ENCODE measurements at regions not wholly inside any gene's neighbourhood (a gene's known extent, or its start where the extent isn't known, plus 50 kb on each side); places are given as distances from the start of the nearest gene placed in this dataset.

GRCh38 chr13:68023838-68024581 lies 793.9 kb upstream of the PCDH9 start:
- DNase-seq (ENCODE audit: low spot score in 2 of 2) = no peak
- TF ChIP-seq POLR2A (IDR thresholded peaks at IDR 0.05) (no peak), CTCF (IDR thresholded peaks at IDR 0.05) (no peak)
- no peak overlapping the region for H3K4me3 ChIP-seq (ENCODE audit: low read depth, poor library complexity, severe bottlenecking)
- intact Hi-C loops (cut with DNase I; ENCODE audit: low total_unique reads) = no loop called here
- WGBS, 2 donors = 85 to 86% methylated on average over 15 of the region's 15 CpGs

- DNase-seq (ENCODE audit: low spot score in 2 of 2) = no peak
- TF ChIP-seq POLR2A (IDR thresholded peaks at IDR 0.05) = no peak
- TF ChIP-seq CTCF (IDR thresholded peaks at IDR 0.05) = no peak
- H3K4me3 ChIP-seq (ENCODE audit: low read depth, poor library complexity, severe bottlenecking) = no peak overlapping the region
- 96 to 100% methylated on average over 1 of the region's 1 CpG for WGBS, 2 donors
- intact Hi-C loops (cut with DNase I; ENCODE audit: low total_unique reads) = no loop called here
These were observed 789.8 kb upstream of the PCDH9 start for GRCh38 chr13:68019901-68020300.

- H3K4me3 ChIP-seq (ENCODE audit: low read depth, poor library complexity, severe bottlenecking) = no peak overlapping the region
- DNase-seq (ENCODE audit: low spot score in 2 of 2) = no peak
- WGBS, 2 donors = 78 to 79% methylated on average over 3 of the region's 3 CpGs
- TF ChIP-seq CTCF (IDR thresholded peaks at IDR 0.05) (no peak), POLR2A (IDR thresholded peaks at IDR 0.05) (no peak)
- intact Hi-C loops (cut with DNase I; ENCODE audit: low total_unique reads) = no loop called here
These were observed 779.4 kb upstream of the PCDH9 start for GRCh38 chr13:68009546-68009945.

- DNase-seq (ENCODE audit: low spot score in 2 of 2) = no peak
- intact Hi-C loops (cut with DNase I; ENCODE audit: low total_unique reads) = no loop called here
- 69 to 77% methylated on average over 1 of the region's 1 CpG for WGBS, 2 donors
- no peak overlapping the region for H3K4me3 ChIP-seq (ENCODE audit: low read depth, poor library complexity, severe bottlenecking)
- TF ChIP-seq CTCF (IDR thresholded peaks at IDR 0.05) = no peak
- no peak for TF ChIP-seq POLR2A (IDR thresholded peaks at IDR 0.05)
These were observed 777.4 kb upstream of the PCDH9 start for GRCh38 chr13:68007576-68007975.

GRCh38 chr13:67996101-67996500 lies 766.0 kb upstream of the PCDH9 start:
- WGBS, 2 donors = 90 to 94% methylated on average over 11 of the region's 11 CpGs
- TF ChIP-seq POLR2A (IDR thresholded peaks at IDR 0.05) = no peak
- TF ChIP-seq CTCF (IDR thresholded peaks at IDR 0.05) = no peak
- no peak for DNase-seq (ENCODE audit: low spot score in 2 of 2)
- intact Hi-C loops (cut with DNase I; ENCODE audit: low total_unique reads) = no loop called here
- no peak overlapping the region for H3K4me3 ChIP-seq (ENCODE audit: low read depth, poor library complexity, severe bottlenecking)

- TF ChIP-seq POLR2A (IDR thresholded peaks at IDR 0.05) (no peak), CTCF (IDR thresholded peaks at IDR 0.05) (no peak)
- no peak overlapping the region for H3K4me3 ChIP-seq (ENCODE audit: low read depth, poor library complexity, severe bottlenecking)
- no peak for DNase-seq (ENCODE audit: low spot score in 2 of 2)
- intact Hi-C loops (cut with DNase I; ENCODE audit: low total_unique reads) = no loop called here
- WGBS, 2 donors = 94% methylated on average over 4 of the region's 4 CpGs
These were observed 760.7 kb upstream of the PCDH9 start for GRCh38 chr13:67990868-67991267.

Data from lower leg skin (tissue), 4 donors.